HepG2 (cell line): ENCODE measurements at regions not wholly inside any gene's neighbourhood (a gene's known extent, or its start where the extent isn't known, plus 50 kb on each side); places are given as distances from the start of the nearest gene placed in this dataset.

Experiments
- ATAC-seq: fragments of 200-7000 bp; cut with Tn5 transposase; 3 replicates; pipeline ENCODE4 v1.9.1; 2020; ENCODE audit warnings: mild to moderate bottlenecking, moderate library complexity
- BruUV-seq: library from RNA; stranded (reverse); fragments of 400-500 nt; replicated peaks from 2 replicates; lab custom pipeline; 2021; lab: Mats Ljungman, UMichigan
- CTCF ChIA-PET: fragments of 300-600 bp; formaldehyde crosslinking; extraction: SDS; loops from one replicate; lab custom pipeline; 2021; ENCODE audit warnings: low total read pairs, inconsistent platforms, low intra/inter-chr PET ratio; lab: Yijun Ruan, JAX
- POLR2A ChIA-PET: fragments of 350-600 bp; sonication (Branson Sonifier 250); formaldehyde crosslinking; loops from one replicate; lab custom pipeline; 2020; ENCODE audit warnings: antibody characterized with exemption, inconsistent platforms; lab: Yijun Ruan, JAX
- DNase-seq: peaks from one replicate; pipeline ENCODE4 v3.0.0-alpha.2; 2015; ENCODE audit warnings: low spot score
- FAIRE-seq: peaks from 3 replicates; lab custom pipeline; 2011; peaks lifted over from hg19 to GRCh38; lab: Jason Lieb, UNC
- H2AFZ ChIP-seq: one replicate; pipeline ENCODE4 v1.6.1; 2011; ENCODE audit warnings: low read length, inconsistent platforms
- H3K27ac ChIP-seq: fragments of 300-600 bp; 3 replicates; pipeline ENCODE4 v1.8.0; 2011; ENCODE audit warnings: mixed run types, mild to moderate bottlenecking, mixed read lengths, low read length, inconsistent platforms; ENCODE audit not compliant: insufficient read depth; ENCODE audit errors: extremely low read length
- H3K27me3 ChIP-seq, 2 experiments: fragments of 200-600 bp in 1 of 2; 2 replicates in 1 of 2; 3 replicates in 1 of 2; pipeline versions ENCODE4 v1.6.0 to v1.8.0; 2011; ENCODE audit warnings: low read length in 2 of 2, mild to moderate bottlenecking in 2 of 2, moderate library complexity in 2 of 2, inconsistent platforms in 1 of 2; ENCODE audit not compliant: insufficient read depth in 2 of 2, control insufficient read depth in 1 of 2
- H3K36me3 ChIP-seq, 2 experiments: fragments of 200-600 bp in 1 of 2; replicated peaks in 1 of 2; 2 replicates in 1 of 2; 3 replicates in 1 of 2; pipeline versions ENCODE4 v1.5.1 to v1.8.0; 2011; ENCODE audit warnings: low read length in 2 of 2, inconsistent platforms in 1 of 2; ENCODE audit not compliant: insufficient read depth in 2 of 2, control insufficient read depth in 1 of 2
- H3K4me1 ChIP-seq: 2 replicates; pipeline ENCODE4 v1.5.1; 2012; ENCODE audit warnings: low read length, inconsistent platforms; ENCODE audit not compliant: insufficient read depth
- H3K4me2 ChIP-seq: 2 replicates; pipeline ENCODE4 v1.6.0; 2011; ENCODE audit warnings: low read depth, low read length, inconsistent platforms
- H3K4me3 ChIP-seq, 3 experiments: fragments of 200-600 bp in 1 of 3; sonication (generic), shearing (Covaris generic) in 1 of 3; replicated peaks in 1 of 3; 2 replicates each; pipeline ENCODE4 v1.5.1; 2011 to 2016; ENCODE audit warnings: low read length in 3 of 3, inconsistent platforms in 2 of 3, low read depth in 2 of 3, mild to moderate bottlenecking in 2 of 3, control low read depth in 1 of 3, mixed read lengths in 1 of 3; ENCODE audit not compliant: insufficient read depth in 1 of 3
- H3K79me2 ChIP-seq: one replicate; pipeline ENCODE4 v1.6.1; 2011; ENCODE audit warnings: low read length, inconsistent platforms; ENCODE audit not compliant: insufficient read depth
- H3K9ac ChIP-seq: 2 replicates; pipeline ENCODE4 v1.6.0; 2011; ENCODE audit warnings: mild to moderate bottlenecking, low read depth, low read length, inconsistent platforms; ENCODE audit not compliant: insufficient read depth
- H3K9me3 ChIP-seq: 2 replicates; pipeline ENCODE4 v1.5.1; 2012; ENCODE audit warnings: mild to moderate bottlenecking, low read length
- H4K20me1 ChIP-seq: 2 replicates; pipeline ENCODE4 v1.6.0; 2011; ENCODE audit warnings: inconsistent platforms, mild to moderate bottlenecking, low read length, moderate library complexity; ENCODE audit not compliant: insufficient read depth
- DMAP1 ChIP-seq: IDR thresholded peaks from 2 replicates; pipeline ENCODE4 v1.6.1; 2016
- HBP1 ChIP-seq: IDR thresholded peaks from 2 replicates; pipeline ENCODE4 v1.6.1; 2016; ENCODE audit warnings: low read depth, control low read depth
- HNRNPK ChIP-seq: fragments of 200-400 bp; formaldehyde crosslinking; IDR thresholded peaks from 2 replicates; pipeline ENCODE4 v1.6.1; 2018; ENCODE audit warnings: low read length, low read depth, moderate library complexity, mild to moderate bottlenecking; ENCODE audit not compliant: poor library complexity, severe bottlenecking
- MED1 ChIP-seq: sonication (generic); formaldehyde crosslinking; IDR thresholded peaks from 2 replicates; pipeline ENCODE4 v1.4.0; 2020; ENCODE audit warnings: missing genetic modification reagents
- NFE2 ChIP-seq: sonication (generic); formaldehyde crosslinking; IDR thresholded peaks from 2 replicates; pipeline ENCODE4 v1.4.0; 2020; ENCODE audit warnings: missing genetic modification reagents
- NFIC ChIP-seq: IDR thresholded peaks from 2 replicates; pipeline ENCODE4 v1.6.1; 2012; ENCODE audit warnings: mild to moderate bottlenecking, low read length, inconsistent platforms
- PBX3 ChIP-seq: sonication (generic); formaldehyde crosslinking; IDR thresholded peaks from 2 replicates; pipeline ENCODE4 v1.8.1; 2023; ENCODE audit warnings: missing genetic modification reagents, inconsistent platforms, borderline replicate concordance
- PITX1 ChIP-seq: sonication (generic); formaldehyde crosslinking; IDR thresholded peaks from 2 replicates; pipeline ENCODE4 v1.5.1; 2020; ENCODE audit warnings: mild to moderate bottlenecking, missing genetic modification reagents
- POLR2AphosphoS2 ChIP-seq: IDR thresholded peaks from 2 replicates; pipeline ENCODE4 v1.6.1; 2011; ENCODE audit warnings: low read depth, low read length, improper control_type of control experiment
- RBAK ChIP-seq: sonication (generic); formaldehyde crosslinking; IDR thresholded peaks from 2 replicates; pipeline ENCODE4 v1.5.1; 2020; ENCODE audit warnings: mild to moderate bottlenecking, missing genetic modification reagents
- ZBTB7B ChIP-seq: sonication (generic); formaldehyde crosslinking; IDR thresholded peaks from 2 replicates; pipeline ENCODE4 v1.4.0; 2020; ENCODE audit warnings: missing genetic modification reagents
- ZFYVE20 ChIP-seq: sonication (generic); formaldehyde crosslinking; IDR thresholded peaks from 2 replicates; pipeline ENCODE4 v1.8.0; 2023; ENCODE audit warnings: low read depth, mild to moderate bottlenecking, moderate library complexity, missing genetic modification reagents, borderline replicate concordance
- ZGPAT ChIP-seq: IDR thresholded peaks from 2 replicates; pipeline ENCODE4 v1.6.1; 2016; ENCODE audit warnings: mild to moderate bottlenecking
- ZNF720 ChIP-seq: sonication (generic); formaldehyde crosslinking; IDR thresholded peaks from 2 replicates; pipeline ENCODE4 v1.4.0; 2020; ENCODE audit warnings: missing genetic modification reagents
- WGBS: methylation state at CpG from one replicate; pipeline ENCODE4 v1.1.6; 2017; ENCODE audit warnings: low lambda C conversion rate; 5-methylcytosine and 5-hydroxymethylcytosine counted together
- in situ Hi-C: cut with HindIII; loops from 2 replicates; pipeline ENCODE4 v1.10.0; 2017; ENCODE audit warnings: low pct_unique_long_range_greater_than_20kb; ENCODE audit not compliant: extremely low pct_ligation_motif_present
- intact Hi-C: fragments of 100-400 bp; cut with micrococcal nuclease; formaldehyde crosslinking; loops from one replicate; pipeline ENCODE4 v1.10.0; 2022; ENCODE audit not compliant: unreplicated experiment

GRCh38 chr13:73857106-73857505 lies 277.1 kb downstream of the KLF12 start (continued):
- TF ChIP-seq RBAK (CRISPR knock-in tag) (no peak), PBX3 (no peak)

- 92% methylated on average over 3 of the region's 3 CpGs for whole genome bisulfite sequencing
- FAIRE-seq (no peak), ATAC-seq (no peak), DNase-seq (no peak)
- POLR2A ChIA-PET: no interaction called here
- Histone ChIP-seq H3K4me1 (no peaks in the 10 kb centered on the region), H3K27ac (no peak overlapping the region), H2AFZ (no peak overlapping the region), H3K27me3 (no peaks in the 10 kb centered on the region), H3K4me2 (no peak overlapping the region), H3K9ac (no peak overlapping the region), H4K20me1 (no peaks in the 10 kb centered on the region), H3K4me3 (no peak overlapping the region), H3K36me3 (no peaks in the 10 kb centered on the region), H3K79me2 (no peaks in the 10 kb centered on the region), H3K9me3 (no peaks in the 10 kb centered on the region)
- in situ Hi-C loops: no loop called here
- intact Hi-C loops: no loop called here
- CTCF ChIA-PET: no interaction called here
- no TSS peak for BruUV-seq
- TF ChIP-seq ZFYVE20 (CRISPR knock-in tag) (no peak), PITX1 (CRISPR knock-in tag) (no peak)
Observed at GRCh38 chr13:73851104-73851503, 283.1 kb downstream of the KLF12 start.

- no peak overlapping the region for H3K9ac ChIP-seq
- no peaks in the 10 kb centered on the region for H3K27me3 ChIP-seq
- H3K4me3 ChIP-seq: no peak overlapping the region
- in situ Hi-C loops (no loop called here), intact Hi-C loops (no loop called here)
- ChIA-PET CTCF (no interaction called here), POLR2A (no interaction called here)
- H2AFZ ChIP-seq: no peak overlapping the region
- DNase-seq (no peak), ATAC-seq (no peak), FAIRE-seq (no peak)
- 0 out of 5 replicates have a peak, but pooled peaks cover 0 to 3% of the 10 kb centered on the region in 2 experiments for H3K36me3 ChIP-seq
- no peaks in the 10 kb centered on the region for H3K79me2 ChIP-seq
- no peaks in the 10 kb centered on the region for H3K9me3 ChIP-seq
- H3K27ac ChIP-seq: no peak overlapping the region
- no peak overlapping the region for H3K4me2 ChIP-seq
- no peaks in the 10 kb centered on the region for H3K4me1 ChIP-seq
- no TSS peak for BruUV-seq
- no peaks in the 10 kb centered on the region for H4K20me1 ChIP-seq
- 37% methylated on average over 5 of the region's 5 CpGs for WGBS
- no peak for TF ChIP-seq ZNF720 (CRISPR knock-in tag)
- TF ChIP-seq MED1 (CRISPR knock-in tag): no peak
- no peak for TF ChIP-seq NFE2
- no peak for TF ChIP-seq ZBTB7B
- no peak for TF ChIP-seq HNRNPK
- TF ChIP-seq ZGPAT: no peak
- no peak for TF ChIP-seq DMAP1 (CRISPR knock-in tag)
- no peak for TF ChIP-seq NFIC
- TF ChIP-seq HBP1 (CRISPR knock-in tag): no peak
- no peak for TF ChIP-seq POLR2AphosphoS2
Observed at GRCh38 chr13:73850104-73850873, 283.9 kb downstream of the KLF12 start.
